ENCODE measurements at regions not wholly inside any gene's neighbourhood (a gene's known extent, or its start where the extent isn't known, plus 50 kb on each side); places are given as distances from the start of the nearest gene placed in this dataset.
"Not testable (repeated sequence)": the region's sequence is repeated elsewhere in the genome, so short reads cannot be mapped to it uniquely, and the experiment has no call there.

GRCh38 chr17:77533697-77534096, 392.9 kb downstream of the SEC14L1 start:
- not testable (repeated sequence) for DNase-seq

- DNase-seq: no peak
These were observed 393.4 kb downstream of the SEC14L1 start for GRCh38 chr17:77534137-77534536.

GRCh38 chr17:77535435-77535834, 394.7 kb downstream of the SEC14L1 start:
- no peak for DNase-seq

GRCh38 chr17:77535892-77536291, 395.1 kb downstream of the SEC14L1 start:
- peak; percentile 44 for DNase-seq

- DNase-seq: no peak
These were observed 396.8 kb downstream of the SEC14L1 start for GRCh38 chr17:77537566-77537965.

GRCh38 chr17:77540531-77540930, 399.8 kb downstream of the SEC14L1 start:
- DNase-seq: no peak

- no peak for DNase-seq
These were observed 400.2 kb downstream of the SEC14L1 start for GRCh38 chr17:77540975-77541374.

GRCh38 chr17:77542011-77542410, 401.2 kb downstream of the SEC14L1 start:
- DNase-seq: no peak

GRCh38 chr17:77542551-77543490, 402.1 kb downstream of the SEC14L1 start:
- DNase-seq: peak; percentile 70

GRCh38 chr17:77543801-77544200, 403.0 kb downstream of the SEC14L1 start:
- DNase-seq: no peak

GRCh38 chr17:77544347-77545110, 403.8 kb downstream of the SEC14L1 start:
- no peak for DNase-seq

- no peak for DNase-seq
These were observed 406.0 kb downstream of the SEC14L1 start for GRCh38 chr17:77546772-77547241.

GRCh38 chr17:77548967-77549366, 408.2 kb downstream of the SEC14L1 start:
- no peak for DNase-seq

- DNase-seq: no peak
These were observed 408.7 kb upstream of the TNRC6C start for GRCh38 chr17:77549726-77550366.

- DNase-seq: no peak
These were observed 404.9 kb upstream of the TNRC6C start for GRCh38 chr17:77553459-77554066.

GRCh38 chr17:77555121-77555591, 403.3 kb upstream of the TNRC6C start:
- no peak for DNase-seq

- no peak for DNase-seq
These were observed 402.7 kb upstream of the TNRC6C start for GRCh38 chr17:77555741-77556291.

GRCh38 chr17:77556383-77557061, 402.0 kb upstream of the TNRC6C start:
- DNase-seq: no peak

GRCh38 chr17:77558846-77559626, 399.5 kb upstream of the TNRC6C start:
- no peak for DNase-seq

GRCh38 chr17:77560381-77560780, 398.1 kb upstream of the TNRC6C start:
- no peak for DNase-seq

GRCh38 chr17:77560841-77561240, 397.7 kb upstream of the TNRC6C start:
- no peak for DNase-seq

Data from activated CD4-positive, alpha-beta T cell treated with anti-CD3 and anti-CD28 coated beads, Interleukin-2, Interleukin-6, amounts not matched to agents 100 ng/mL and 50 ng/mL, durations not matched to agents 16 hours and 8 hours (primary cell).